NCI-H69 (cell line): ENCODE measurements at regions not wholly inside any gene's neighbourhood (a gene's known extent, or its start where the extent isn't known, plus 50 kb on each side); places are given as distances from the start of the nearest gene placed in this dataset.
"Not testable (repeated sequence)": the region's sequence is repeated elsewhere in the genome, so short reads cannot be mapped to it uniquely, and the experiment has no call there.

Source experiments
- DNase-seq: peaks from one replicate; lab custom pipeline; 2025; lab: John Stamatoyannopoulos, UW

DNA sequence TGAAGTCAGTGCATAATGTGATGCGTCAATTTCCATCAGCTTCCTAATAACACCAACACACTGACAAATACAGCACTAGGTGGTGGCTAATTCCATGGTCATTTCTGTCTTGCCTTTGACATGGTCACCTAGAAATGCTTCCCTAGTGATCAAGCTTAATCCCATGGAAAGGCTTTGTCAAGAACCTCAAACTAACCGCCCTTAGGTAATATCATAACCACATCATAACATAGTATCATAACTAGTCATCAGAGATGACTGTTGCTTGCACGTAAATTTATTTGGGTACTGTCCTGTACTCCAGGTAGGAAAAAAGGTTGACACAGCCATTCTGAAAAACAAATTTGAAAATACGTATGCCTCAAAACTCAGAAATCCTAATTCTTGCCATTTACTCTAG, 471.8 kb downstream of the IRS1 start:
- no peak for DNase-seq

GRCh38 chr2:226325526-226325925, 474.1 kb downstream of the IRS1 start:
- DNase-seq, result no peak

DNA sequence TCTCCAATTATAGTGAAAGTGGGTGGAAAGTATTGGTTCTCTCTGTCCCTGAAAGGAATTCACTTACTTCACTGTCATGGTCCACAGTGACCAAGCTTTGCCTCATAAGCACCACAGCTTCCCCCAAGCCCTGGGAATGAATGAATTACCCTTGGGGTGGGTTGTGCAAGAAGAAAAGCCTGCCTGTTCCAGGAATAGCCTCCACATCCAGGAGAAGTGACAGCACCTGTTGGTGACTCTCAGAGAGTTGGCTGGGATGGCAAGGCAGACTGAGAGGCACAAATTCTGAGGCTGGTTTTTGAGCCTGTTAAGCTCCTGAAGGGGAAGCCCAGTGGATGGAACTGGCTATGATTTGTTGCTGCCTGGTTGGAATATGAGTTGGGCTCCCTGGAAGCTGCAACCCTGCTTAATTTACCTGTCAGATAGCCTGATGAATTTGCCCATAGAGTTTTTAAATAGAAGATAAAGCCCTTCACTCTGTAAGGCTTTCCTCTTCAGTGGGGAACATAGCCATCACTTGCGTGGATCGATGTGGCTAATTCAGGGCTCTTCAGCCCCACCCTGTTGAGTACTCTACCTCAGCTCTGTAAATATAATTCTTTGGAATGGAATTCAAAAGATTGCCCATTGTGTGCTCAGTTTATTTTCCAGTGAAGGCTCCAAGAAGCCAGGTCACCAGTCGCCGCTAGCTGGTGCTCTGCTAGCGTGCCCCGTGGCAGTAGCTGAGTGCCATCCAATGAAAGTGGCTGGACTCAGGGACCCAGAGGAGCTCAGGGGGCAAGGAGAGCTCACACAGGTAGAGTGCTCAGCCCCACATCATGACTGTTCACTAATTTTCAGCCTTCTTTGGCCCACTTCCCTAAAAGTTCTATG, 479.3 kb downstream of the IRS1 start:
- no peak for DNase-seq

DNA sequence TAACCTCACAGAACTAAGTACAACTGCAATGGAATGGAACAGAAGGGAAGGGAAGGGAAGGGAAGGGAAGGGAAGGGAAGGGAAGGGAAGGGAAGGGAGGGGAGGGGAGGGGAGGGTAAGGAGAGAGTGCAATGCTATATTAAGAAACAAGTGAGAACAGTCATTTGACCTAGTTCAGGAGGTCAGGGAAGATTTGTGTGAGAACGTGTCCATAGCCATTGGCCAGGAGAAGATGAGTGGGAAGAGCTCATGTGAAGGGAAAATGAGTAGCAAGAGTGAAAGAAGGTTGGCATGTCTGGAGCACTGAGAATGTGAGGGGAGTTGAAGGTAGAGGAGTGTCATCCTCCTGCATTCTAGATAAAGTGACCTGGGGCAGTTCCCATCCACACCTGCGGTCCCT, 481.6 kb downstream of the IRS1 start:
- no peak for DNase-seq

- DNase-seq, result no peak
Observed at GRCh38 chr2:226313060-226313459, 486.6 kb downstream of the IRS1 start.

GRCh38 chr2:226312155-226312554, 487.5 kb downstream of the IRS1 start:
- no peak for DNase-seq

DNA sequence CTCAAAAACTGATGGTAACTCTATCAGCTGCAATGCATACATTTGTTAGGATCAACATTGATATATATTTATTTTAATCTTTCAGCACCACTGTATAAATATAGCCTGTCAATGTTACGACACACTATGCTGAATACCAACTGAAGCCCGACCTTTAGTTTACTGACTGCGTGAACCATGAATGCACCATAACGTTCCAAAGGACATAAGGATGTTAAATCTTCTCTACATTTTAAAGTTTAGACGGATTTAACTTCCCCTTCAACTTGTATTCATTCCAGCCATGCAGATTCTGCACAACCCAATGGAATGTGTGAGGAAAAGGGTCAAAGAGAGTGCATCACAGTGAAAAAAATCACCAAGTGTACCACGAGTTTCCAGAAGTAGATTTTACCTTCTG, 489.5 kb downstream of the IRS1 start:
- no peak for DNase-seq

- DNase-seq, result peak; percentile 41
Observed at GRCh38 chr2:226308986-226309385, 490.6 kb downstream of the IRS1 start.

DNA sequence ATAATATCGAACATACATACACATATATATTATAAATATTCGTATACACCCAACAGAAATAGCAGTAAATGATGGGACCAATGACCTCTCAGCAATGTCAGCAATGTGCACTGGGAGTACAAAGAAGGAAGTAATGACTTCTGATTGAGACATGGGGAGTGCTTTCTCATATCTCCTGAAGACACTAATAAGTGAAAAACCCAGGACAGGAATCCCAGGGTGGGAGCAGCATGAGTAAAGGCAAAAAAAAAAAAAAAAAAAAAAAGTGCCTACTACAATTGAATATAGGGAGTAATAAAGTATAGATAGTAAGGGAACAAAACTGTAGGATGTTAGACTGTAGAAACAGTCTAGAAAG, 491.3 kb downstream of the IRS1 start:
- DNase-seq, result no peak

DNA sequence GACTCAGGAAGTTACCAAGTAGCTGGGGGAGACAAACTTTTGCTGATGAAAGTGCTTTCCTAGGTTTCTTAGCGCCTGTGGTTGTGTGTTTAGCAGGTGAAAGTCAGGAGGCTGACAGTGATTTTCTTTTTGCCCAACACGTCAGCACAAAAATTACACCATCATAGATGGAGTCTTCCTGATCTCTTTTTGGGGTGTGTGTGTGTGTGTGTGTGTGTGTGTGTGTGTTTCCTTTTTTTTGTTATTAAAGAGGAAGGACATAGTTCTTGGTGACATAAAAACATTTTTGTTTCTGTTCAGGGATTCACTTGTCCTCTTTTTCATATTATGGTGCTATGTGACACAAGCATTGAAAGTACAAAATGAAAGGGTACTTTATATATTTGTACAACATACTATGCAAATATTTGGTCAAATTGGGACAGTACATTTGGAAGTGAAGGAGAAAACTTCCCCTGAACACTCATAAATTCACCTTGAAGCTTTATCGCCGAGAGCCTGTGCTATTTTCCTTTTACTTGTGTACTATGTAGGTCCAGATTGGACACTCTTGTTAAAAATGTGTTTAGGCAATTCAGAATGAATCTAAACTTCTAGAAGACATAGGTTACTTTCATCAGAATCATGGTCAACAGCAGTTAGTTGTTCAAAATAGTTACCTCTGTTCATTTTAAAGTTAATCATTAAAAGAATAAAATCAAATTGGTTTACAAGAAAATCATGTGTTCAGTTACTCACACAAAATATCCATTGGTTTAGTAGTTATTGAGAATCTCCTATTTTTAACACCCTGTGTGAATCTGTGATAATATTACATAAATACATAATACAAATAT, 491.9 kb downstream of the IRS1 start:
- DNase-seq, result no peak

- DNase-seq, result no peak
Observed at GRCh38 chr2:226306969-226307368, 492.7 kb downstream of the IRS1 start.

DNA sequence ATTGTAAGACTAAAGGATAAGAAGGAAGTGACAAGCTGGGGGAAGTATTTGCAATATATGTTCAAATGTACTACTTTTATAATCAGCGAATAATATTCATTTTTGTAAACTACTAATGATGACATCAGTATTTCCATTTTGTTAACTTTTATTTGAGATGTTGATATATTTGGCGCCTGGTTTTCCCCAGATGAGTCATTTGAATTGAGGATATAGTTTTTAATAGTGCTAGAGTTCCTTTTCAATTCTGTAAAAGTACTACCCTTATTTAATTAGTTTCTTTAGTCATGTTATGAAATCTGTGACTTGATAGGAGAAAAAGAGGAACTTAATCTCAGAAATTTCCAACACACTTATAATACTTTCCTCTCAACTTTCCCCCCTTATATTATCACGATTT, 495.3 kb downstream of the IRS1 start:
- no peak for DNase-seq

DNA sequence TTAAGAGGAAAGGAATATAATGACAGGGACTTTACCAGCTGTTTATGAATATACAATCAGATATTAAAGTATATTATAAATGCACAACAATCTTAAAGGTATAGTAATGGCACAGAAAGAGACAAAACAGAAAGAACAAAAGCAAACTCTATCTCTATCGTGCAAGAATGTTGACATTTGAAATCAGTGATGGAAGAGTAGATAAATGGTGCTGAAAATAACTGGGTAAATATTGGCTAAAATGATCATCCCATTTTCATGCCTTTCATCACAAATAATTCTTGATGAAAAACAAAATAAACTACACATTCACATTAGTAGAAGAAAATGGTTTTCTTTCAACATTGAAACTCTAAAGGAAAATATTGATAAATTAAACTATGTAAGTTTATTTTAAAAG, 495.9 kb downstream of the IRS1 start:
- no peak for DNase-seq

GRCh38 chr2:226300196-226300886, 499.3 kb downstream of the IRS1 start:
- no peak for DNase-seq

DNA sequence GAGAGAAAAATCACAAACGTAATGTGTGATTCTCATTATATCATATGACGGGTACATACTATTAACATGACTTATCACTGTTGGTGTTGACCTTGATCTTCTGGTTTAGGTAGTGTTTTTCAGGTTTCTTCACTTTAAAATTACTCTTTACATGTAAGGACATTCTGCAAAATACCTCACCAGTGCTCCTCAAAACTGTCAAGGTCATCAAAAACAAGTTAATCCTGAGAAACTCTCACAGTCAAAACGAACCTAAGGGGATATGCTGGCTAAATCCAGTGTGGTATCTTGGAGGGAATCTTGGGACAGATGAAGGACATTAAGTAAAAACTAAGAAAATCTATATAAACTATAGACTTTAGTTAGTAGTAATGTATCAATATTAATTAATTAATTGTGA, 499.8 kb downstream of the IRS1 start:
- DNase-seq, result no peak

- DNase-seq, result peak; percentile 19
Observed at GRCh38 chr2:226295681-226296080, 503.9 kb downstream of the IRS1 start.

DNA sequence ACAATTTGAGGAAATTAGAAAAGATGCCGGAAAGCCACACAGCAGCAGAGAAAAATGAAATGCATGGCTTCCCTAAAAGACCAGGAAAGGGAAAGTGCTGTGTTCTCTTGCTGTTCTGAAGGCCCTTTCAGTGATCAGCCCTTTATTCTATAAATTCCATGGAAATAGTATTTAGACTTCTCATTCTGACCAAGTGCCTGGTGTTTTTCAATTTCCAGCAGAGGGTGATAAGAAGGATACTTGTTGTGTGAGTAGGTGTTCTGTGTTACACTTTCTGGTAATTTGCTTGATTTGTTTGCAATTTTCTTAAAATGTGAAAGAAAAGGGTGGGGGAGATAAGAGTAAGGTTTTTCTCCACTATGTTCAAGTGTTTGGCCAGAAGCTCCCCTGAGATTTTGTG, 504.5 kb downstream of the IRS1 start:
- peak; percentile 49 for DNase-seq

GRCh38 chr2:226291281-226291680, 508.3 kb downstream of the IRS1 start:
- not testable (repeated sequence) for DNase-seq

GRCh38 chr2:226286916-226287315, 512.7 kb downstream of the IRS1 start:
- DNase-seq, result no peak

GRCh38 chr2:226283796-226284195, 515.8 kb downstream of the IRS1 start:
- no peak for DNase-seq

GRCh38 chr2:226282151-226282550, 517.5 kb downstream of the IRS1 start:
- no peak for DNase-seq

DNA sequence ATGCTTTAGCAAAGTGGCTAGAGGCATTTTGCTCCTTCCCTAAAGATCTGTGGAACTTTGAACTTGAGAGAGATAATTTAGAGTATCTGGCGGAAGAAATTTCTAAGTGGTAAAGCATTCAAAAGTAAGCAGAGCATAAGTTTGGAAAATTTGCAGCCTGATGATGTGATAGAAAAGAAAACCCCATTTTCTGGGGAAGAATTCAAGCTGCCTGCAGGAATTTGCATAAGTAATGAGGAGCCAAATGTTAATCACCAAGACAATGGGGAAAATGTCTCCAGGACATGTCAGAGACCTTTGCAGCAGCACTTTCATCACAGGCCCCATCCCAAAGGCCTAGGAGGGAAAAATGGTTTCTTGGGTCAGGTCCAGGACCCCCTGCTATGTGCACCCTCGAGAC, 519.5 kb downstream of the IRS1 start:
- DNase-seq, result not testable (repeated sequence)

DNA sequence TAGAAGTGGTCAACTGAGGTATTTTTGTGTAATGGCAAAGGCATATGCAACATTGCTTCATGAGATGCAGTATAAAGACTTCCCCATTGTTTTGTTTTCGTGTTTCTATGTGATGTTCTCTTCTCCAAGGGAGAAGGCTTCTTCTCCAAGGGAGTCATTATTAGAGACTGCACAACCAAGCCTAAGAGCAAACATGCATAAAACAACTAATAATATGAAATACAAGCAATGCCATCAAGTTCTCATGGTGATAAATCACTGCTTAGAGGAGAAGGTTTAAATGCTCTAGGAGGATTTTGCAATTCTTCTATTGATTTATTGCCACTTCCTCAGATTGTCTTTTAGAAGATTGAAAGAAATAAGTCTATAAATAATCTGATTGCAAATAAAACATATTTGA, 524.4 kb downstream of the IRS1 start:
- no peak for DNase-seq
